H9 (cell line): ENCODE measurements at regions not wholly inside any gene's neighbourhood (a gene's known extent, or its start where the extent isn't known, plus 50 kb on each side); places are given as distances from the start of the nearest gene placed in this dataset.

ENCODE experiments used
- DNase-seq: peaks from one replicate; pipeline ENCODE4 v3.0.0-alpha.2; 2017
- H2AFZ ChIP-seq: one replicate; pipeline ENCODE4 v1.6.1; 2013; ENCODE audit warnings: mild to moderate bottlenecking, low read length, control low read depth, moderate library complexity
- H2AK5ac ChIP-seq: 2 replicates; pipeline ENCODE4 v1.6.1; 2013; ENCODE audit warnings: low read length, control low read depth, mixed read lengths; ENCODE audit not compliant: insufficient read length
- H2BK120ac ChIP-seq: one replicate; pipeline ENCODE4 v1.6.1; 2013; ENCODE audit warnings: low read depth, mild to moderate bottlenecking, low read length, control low read depth, inconsistent platforms; ENCODE audit not compliant: poor library complexity, severe bottlenecking
- H2BK12ac ChIP-seq: 2 replicates; pipeline ENCODE4 v1.6.1; 2013; ENCODE audit warnings: low read length, control low read depth, mixed read lengths, low read depth; ENCODE audit not compliant: insufficient read length
- H2BK15ac ChIP-seq: 2 replicates; pipeline ENCODE4 v1.6.1; 2013; ENCODE audit warnings: low read depth, low read length, control low read depth
- H2BK20ac ChIP-seq: one replicate; pipeline ENCODE4 v1.6.1; 2013; ENCODE audit warnings: low read depth, mild to moderate bottlenecking, low read length, control low read depth, inconsistent platforms; ENCODE audit not compliant: poor library complexity, severe bottlenecking
- H2BK5ac ChIP-seq: 2 replicates; pipeline ENCODE4 v1.6.1; 2013; ENCODE audit warnings: low read length, control low read depth, mixed read lengths; ENCODE audit not compliant: insufficient read length
- H3K14ac ChIP-seq: 2 replicates; pipeline ENCODE4 v1.6.1; 2013; ENCODE audit warnings: low read length, control low read depth; ENCODE audit not compliant: insufficient read depth
- H3K18ac ChIP-seq: 2 replicates; pipeline ENCODE4 v1.6.1; 2013; ENCODE audit warnings: low read depth, mild to moderate bottlenecking, mixed read lengths, low read length, control low read depth; ENCODE audit not compliant: insufficient read length
- H3K23ac ChIP-seq: 2 replicates; pipeline ENCODE4 v1.6.1; 2013; ENCODE audit warnings: low read length, control low read depth, mixed read lengths, low read depth; ENCODE audit not compliant: insufficient read length
- H3K23me2 ChIP-seq: 2 replicates; pipeline ENCODE4 v1.6.1; 2013; ENCODE audit warnings: low read depth, mild to moderate bottlenecking, mixed read lengths, low read length, control low read depth; ENCODE audit not compliant: insufficient read length, poor library complexity, severe bottlenecking
- H3K27ac ChIP-seq: 2 replicates; pipeline ENCODE4 v1.5.1; 2013; ENCODE audit warnings: low read length, control low read depth, mixed read lengths, low read depth; ENCODE audit not compliant: insufficient read length
- H3K27me3 ChIP-seq: 2 replicates; pipeline ENCODE4 v1.6.1; 2013; ENCODE audit warnings: low read length, control low read depth, inconsistent platforms; ENCODE audit not compliant: insufficient read depth
- H3K4ac ChIP-seq: 2 replicates; pipeline ENCODE4 v1.6.1; 2013; ENCODE audit warnings: low read depth, mild to moderate bottlenecking, control low read depth, inconsistent platforms, low read length, moderate library complexity
- H3K4me1 ChIP-seq: 2 replicates; pipeline ENCODE4 v1.6.1; 2013; ENCODE audit warnings: low read length, control low read depth, inconsistent platforms; ENCODE audit not compliant: insufficient read depth
- H3K4me2 ChIP-seq: 2 replicates; pipeline ENCODE4 v1.6.1; 2013; ENCODE audit warnings: low read length, control low read depth, mixed read lengths; ENCODE audit not compliant: insufficient read length, insufficient read depth
- H3K56ac ChIP-seq: 2 replicates; pipeline ENCODE4 v1.6.1; 2013; ENCODE audit warnings: low read depth, mild to moderate bottlenecking, mixed read lengths, low read length, control low read depth; ENCODE audit not compliant: insufficient read length
- H3K79me1 ChIP-seq: 2 replicates; pipeline ENCODE4 v1.6.1; 2013; ENCODE audit warnings: low read depth, mild to moderate bottlenecking, moderate library complexity, low read length, control low read depth, inconsistent platforms; ENCODE audit not compliant: insufficient read depth, poor library complexity, severe bottlenecking
- H3K79me2 ChIP-seq: 2 replicates; pipeline ENCODE4 v1.6.1; 2013; ENCODE audit warnings: low read length, control low read depth, inconsistent platforms; ENCODE audit not compliant: insufficient read depth
- H3K9ac ChIP-seq: 2 replicates; pipeline ENCODE4 v1.6.1; 2013; ENCODE audit warnings: low read length, control low read depth, mixed read lengths; ENCODE audit not compliant: insufficient read length; ENCODE audit errors: extremely low read depth
- H3K9me3 ChIP-seq: one replicate; pipeline ENCODE4 v1.6.1; 2013; ENCODE audit warnings: low read depth, low read length, inconsistent platforms; ENCODE audit not compliant: control insufficient read depth
- H3T11ph ChIP-seq: one replicate; pipeline ENCODE4 v1.6.1; 2013; ENCODE audit warnings: mild to moderate bottlenecking, low read length, control low read depth, inconsistent platforms
- H4K20me1 ChIP-seq: one replicate; pipeline ENCODE4 v1.6.1; 2013; ENCODE audit not compliant: control insufficient read depth, insufficient read length, insufficient read depth
- H4K5ac ChIP-seq: 2 replicates; pipeline ENCODE4 v1.6.1; 2013; ENCODE audit warnings: low read depth, mild to moderate bottlenecking, mixed read lengths, low read length, control low read depth; ENCODE audit not compliant: insufficient read length
- H4K8ac ChIP-seq: replicated peaks from 2 replicates; pipeline ENCODE4 v1.6.1; 2013; ENCODE audit warnings: low read length, control low read depth, mixed read lengths, low read depth; ENCODE audit not compliant: insufficient read length
- H4K91ac ChIP-seq: 2 replicates; pipeline ENCODE4 v1.6.1; 2013; ENCODE audit warnings: low read depth, mild to moderate bottlenecking, moderate library complexity, mixed read lengths, low read length, control low read depth; ENCODE audit not compliant: insufficient read length
- H3K27ac Mint-ChIP-seq, 3 experiments: 2 replicates in 2 of 3; 3 replicates in 1 of 3; pipeline ENCODE4 v1.8.0; 2020 to 2021; ENCODE audit warnings: mixed read lengths in 3 of 3, mild to moderate bottlenecking in 1 of 3, moderate library complexity in 1 of 3
- H3K27me3 Mint-ChIP-seq: 2 replicates; pipeline ENCODE4 v1.8.0; 2021; ENCODE audit warnings: low read depth, mild to moderate bottlenecking, moderate library complexity, mixed read lengths
- H3K36me3 Mint-ChIP-seq, 3 experiments: 2 replicates in 2 of 3; 3 replicates in 1 of 3; pipeline ENCODE4 v1.8.0; 2020 to 2021; ENCODE audit warnings: low read depth in 3 of 3, mixed read lengths in 3 of 3; ENCODE audit not compliant: insufficient read depth in 1 of 3
- H3K4me1 Mint-ChIP-seq, 2 experiments: 2 replicates each; pipeline ENCODE4 v1.8.0; 2020; ENCODE audit warnings: mixed read lengths in 2 of 2
- H3K4me3 Mint-ChIP-seq, 2 experiments: 2 replicates in 1 of 2; 3 replicates in 1 of 2; pipeline ENCODE4 v1.8.0; 2020 to 2021; ENCODE audit warnings: mild to moderate bottlenecking in 2 of 2, mixed read lengths in 2 of 2, moderate library complexity in 1 of 2
- H3K9me3 Mint-ChIP-seq, 2 experiments: 2 replicates in 1 of 2; 3 replicates in 1 of 2; pipeline ENCODE4 v1.8.0; 2020; ENCODE audit warnings: mild to moderate bottlenecking in 2 of 2, mixed read lengths in 2 of 2, moderate library complexity in 1 of 2
- CTCF ChIP-seq: fragments of 200-600 bp; sonication (generic); conservative IDR thresholded peaks from 3 replicates; pipeline ENCODE4 v1.8.0; 2021; ENCODE audit warnings: antibody characterized with exemption, mild to moderate bottlenecking

- H3K79me2 ChIP-seq = no peaks in the 10 kb centered on the region
- H3K56ac ChIP-seq = no peak overlapping the region
- H2BK12ac ChIP-seq = no peak overlapping the region
- no peak overlapping the region for H3K18ac ChIP-seq
- no peak overlapping the region for H2BK15ac ChIP-seq
- H3K4me1 Mint-ChIP-seq = peaks cover 0 to under 1% of the 10 kb centered on the region in 2 experiments; a peak in 3 of 4 replicates
- no peak overlapping the region for H2AK5ac ChIP-seq
- H3K4me2 ChIP-seq = no peak overlapping the region
- no peak overlapping the region for H3K4ac ChIP-seq
- H2BK5ac ChIP-seq = no peak overlapping the region
- no peaks in the 10 kb centered on the region for H3K79me1 ChIP-seq
- no peaks in the 10 kb centered on the region; the same call in 1 of the 2 replicates for H3K27me3 Mint-ChIP-seq
- no peaks in the 10 kb centered on the region for H3K4me1 ChIP-seq
- H4K91ac ChIP-seq = no peak overlapping the region
- no peak overlapping the region for H2BK120ac ChIP-seq
- H3K9me3 ChIP-seq = no peaks in the 10 kb centered on the region
- H3K27ac ChIP-seq = no peak overlapping the region
- H3K36me3 Mint-ChIP-seq = no peaks in the 10 kb centered on the region
- H2AFZ ChIP-seq = no peak overlapping the region
- no peaks in the 10 kb centered on the region for H4K20me1 ChIP-seq
- H4K5ac ChIP-seq = no peak overlapping the region
- H3T11ph ChIP-seq = no peak overlapping the region
- H3K4me3 Mint-ChIP-seq = no peak overlapping the region; a peak in 1 of 5 replicates
- no peak for TF ChIP-seq CTCF
- H3K9me3 Mint-ChIP-seq = no peaks in the 10 kb centered on the region; a peak in 2 of 5 replicates
- H2BK20ac ChIP-seq = no peak overlapping the region
- H4K8ac ChIP-seq = no peak overlapping the region
- no peaks in the 10 kb centered on the region for H3K23me2 ChIP-seq
- H3K27me3 ChIP-seq = no peaks in the 10 kb centered on the region
- no peak overlapping the region for H3K9ac ChIP-seq
- H3K27ac Mint-ChIP-seq = no peak overlapping the region
- H3K14ac ChIP-seq = no peak overlapping the region
- H3K23ac ChIP-seq = no peak overlapping the region
- DNase-seq = no peak
Observed at GRCh38 chr6:137969874-137970273, 102.8 kb downstream of the TNFAIP3 start.
